ENCODE measurements at regions not wholly inside any gene's neighbourhood (a gene's known extent, or its start where the extent isn't known, plus 50 kb on each side); places are given as distances from the start of the nearest gene placed in this dataset.

DNA sequence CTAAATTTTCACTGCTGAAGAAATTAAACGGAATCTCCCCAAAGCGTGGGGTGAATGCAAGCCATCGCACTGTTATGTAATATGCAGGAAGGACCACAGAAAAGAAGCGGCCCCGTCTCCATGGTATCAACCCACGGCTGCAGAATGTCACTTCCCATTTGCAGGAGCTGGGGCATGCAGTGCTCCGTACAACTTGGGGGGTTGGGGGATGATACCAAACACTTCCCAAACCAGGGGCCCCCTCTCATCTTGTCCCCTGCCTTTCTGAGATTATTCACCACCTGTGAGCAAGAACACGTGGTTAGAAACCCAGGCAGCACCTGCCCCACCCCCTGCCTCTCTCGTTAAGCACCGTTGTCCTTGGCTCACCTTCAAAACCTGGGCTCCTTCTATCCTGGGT is 505.1 kb upstream of the TMEM132C start:
- Mint-ChIP-seq H3K4me1 (no peaks in the 10 kb centered on the region), H3K27me3 (no peaks in the 10 kb centered on the region), H3K9me3 (peaks cover 24% of the 10 kb centered on the region), H3K36me3 (ENCODE audit: low read depth) (no peaks in the 10 kb centered on the region), H3K27ac (no peak overlapping the region), H3K4me3 (no peak overlapping the region)
- ATAC-seq (no peak), DNase-seq (no peak)

DNA sequence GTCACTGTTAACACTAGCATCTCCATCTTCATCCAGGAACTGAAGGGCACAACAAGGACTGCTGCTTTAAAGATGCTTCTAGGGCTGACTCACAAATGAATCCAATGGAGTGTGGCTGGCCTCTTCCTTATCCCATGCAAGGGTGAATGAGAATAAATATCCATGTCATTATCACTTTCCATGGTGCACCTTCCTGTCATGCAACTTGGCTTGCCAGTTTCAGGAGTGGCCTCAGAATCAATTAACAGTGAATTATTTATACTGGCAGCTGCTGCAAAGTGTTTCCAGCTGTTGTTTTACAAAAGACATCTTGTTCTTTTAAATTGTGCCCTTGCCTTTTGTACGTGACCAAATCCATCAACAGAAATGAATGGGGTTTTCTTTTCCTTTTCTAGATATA is 499.3 kb upstream of the TMEM132C start:
- Mint-ChIP-seq H3K9me3 (peaks cover 18% of the 10 kb centered on the region), H3K4me1 (no peaks in the 10 kb centered on the region), H3K36me3 (ENCODE audit: low read depth) (no peaks in the 10 kb centered on the region), H3K27ac (no peak overlapping the region), H3K4me3 (no peak overlapping the region), H3K27me3 (no peaks in the 10 kb centered on the region)
- DNase-seq (no peak), ATAC-seq (no peak)

DNA sequence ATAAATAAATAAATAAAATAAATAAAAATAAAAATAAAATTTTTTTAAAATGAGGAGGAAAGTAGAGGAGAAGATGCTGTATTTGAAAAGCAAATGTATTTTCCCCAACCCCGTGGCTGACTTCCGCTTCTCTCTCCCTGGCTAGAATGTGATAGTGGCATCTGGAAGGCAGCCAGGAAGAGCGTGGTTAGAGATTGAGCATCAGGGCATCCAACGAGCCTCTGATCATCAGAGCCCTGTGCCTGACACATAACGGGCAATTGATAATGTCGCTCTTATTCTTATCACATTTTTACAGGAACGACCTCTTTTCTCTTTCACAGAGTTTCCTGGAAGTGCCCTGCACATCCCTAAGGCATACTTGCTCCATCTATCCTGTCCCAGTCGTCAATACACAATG is 496.9 kb upstream of the TMEM132C start:
- Mint-ChIP-seq H3K27me3 (no peaks in the 10 kb centered on the region), H3K9me3 (peaks cover 12% of the 10 kb centered on the region), H3K4me3 (no peak overlapping the region), H3K36me3 (ENCODE audit: low read depth) (no peaks in the 10 kb centered on the region), H3K4me1 (no peaks in the 10 kb centered on the region), H3K27ac (no peak overlapping the region)
- no peak for ATAC-seq
- no peak for DNase-seq

DNA sequence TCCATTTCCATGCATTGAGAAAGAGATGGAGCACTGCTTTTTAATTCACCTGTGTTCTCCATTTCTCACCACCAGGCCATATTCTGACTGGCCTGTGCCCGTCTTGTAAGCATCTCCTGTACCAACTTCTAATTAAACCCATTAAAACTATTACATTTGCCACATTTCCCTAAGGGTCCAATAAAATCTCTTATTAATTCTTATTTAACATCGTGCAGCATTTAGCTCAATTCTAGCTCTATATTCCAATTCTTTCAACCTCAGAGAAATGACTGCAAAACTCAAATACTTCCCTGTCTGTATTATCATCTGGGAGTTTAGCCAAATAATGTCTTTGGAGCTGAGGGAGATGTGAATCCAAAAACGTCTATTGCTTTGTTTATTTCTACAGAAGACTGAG is 495.4 kb upstream of the TMEM132C start:
- no peak for ATAC-seq
- DNase-seq = no peak
- Mint-ChIP-seq H3K36me3 (ENCODE audit: low read depth) (no peaks in the 10 kb centered on the region), H3K27me3 (no peaks in the 10 kb centered on the region), H3K4me1 (no peaks in the 10 kb centered on the region), H3K9me3 (peaks cover 12% of the 10 kb centered on the region), H3K4me3 (no peak overlapping the region), H3K27ac (no peak overlapping the region)

DNA sequence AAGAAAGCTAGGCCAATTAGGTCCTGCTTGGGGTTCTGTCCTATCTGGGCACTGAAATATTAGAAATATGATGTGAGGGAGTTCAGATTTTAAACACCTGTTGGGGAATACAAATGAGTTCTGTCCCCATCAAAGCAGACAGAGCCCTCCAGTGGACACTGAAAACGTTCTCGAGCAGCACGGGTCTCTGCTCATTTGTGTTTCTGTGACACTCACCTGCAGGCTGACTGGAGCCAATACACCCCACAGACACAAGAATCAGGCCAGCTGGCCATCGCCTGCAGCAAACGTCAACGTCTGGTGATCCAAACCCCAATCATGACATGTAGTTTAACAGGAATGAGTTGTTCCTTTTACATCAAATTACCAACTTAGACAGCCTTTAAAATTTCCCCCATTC is 493.4 kb upstream of the TMEM132C start:
- H3K4me1 Mint-ChIP-seq = no peaks in the 10 kb centered on the region

DNA sequence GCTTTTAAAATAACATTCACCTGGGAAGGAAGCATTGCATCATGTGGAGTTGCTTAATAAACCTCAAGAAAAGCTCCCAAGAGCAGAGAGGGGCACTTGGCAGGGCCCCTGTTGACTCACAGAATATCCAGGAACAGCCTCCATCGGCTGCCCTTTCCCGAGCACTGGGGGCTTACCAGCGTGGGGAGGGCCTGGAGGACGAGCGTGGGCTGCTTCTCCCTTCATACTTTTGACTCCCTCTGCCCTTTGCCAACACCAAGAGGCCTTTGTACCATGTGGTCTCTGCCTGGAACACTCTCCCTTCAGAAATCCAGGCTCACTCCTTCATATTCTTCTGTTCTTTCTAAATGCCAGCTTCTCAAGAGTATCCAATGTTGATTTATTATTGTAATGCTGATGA is 492.1 kb upstream of the TMEM132C start:
- Mint-ChIP-seq H3K36me3 (ENCODE audit: low read depth) (no peaks in the 10 kb centered on the region), H3K4me3 (no peak overlapping the region), H3K4me1 (no peaks in the 10 kb centered on the region), H3K9me3 (peaks cover 18% of the 10 kb centered on the region), H3K27ac (no peak overlapping the region), H3K27me3 (no peaks in the 10 kb centered on the region)
- DNase-seq (no peak), ATAC-seq (no peak)

More for the DNA sequence above, 493.4 kb upstream of the TMEM132C start:
- Mint-ChIP-seq H3K36me3 (ENCODE audit: low read depth) (no peaks in the 10 kb centered on the region), H3K4me3 (no peak overlapping the region), H3K27ac (no peak overlapping the region), H3K27me3 (no peaks in the 10 kb centered on the region), H3K9me3 (peaks cover 12% of the 10 kb centered on the region)
- DNase-seq (no peak), ATAC-seq (no peak)

DNA sequence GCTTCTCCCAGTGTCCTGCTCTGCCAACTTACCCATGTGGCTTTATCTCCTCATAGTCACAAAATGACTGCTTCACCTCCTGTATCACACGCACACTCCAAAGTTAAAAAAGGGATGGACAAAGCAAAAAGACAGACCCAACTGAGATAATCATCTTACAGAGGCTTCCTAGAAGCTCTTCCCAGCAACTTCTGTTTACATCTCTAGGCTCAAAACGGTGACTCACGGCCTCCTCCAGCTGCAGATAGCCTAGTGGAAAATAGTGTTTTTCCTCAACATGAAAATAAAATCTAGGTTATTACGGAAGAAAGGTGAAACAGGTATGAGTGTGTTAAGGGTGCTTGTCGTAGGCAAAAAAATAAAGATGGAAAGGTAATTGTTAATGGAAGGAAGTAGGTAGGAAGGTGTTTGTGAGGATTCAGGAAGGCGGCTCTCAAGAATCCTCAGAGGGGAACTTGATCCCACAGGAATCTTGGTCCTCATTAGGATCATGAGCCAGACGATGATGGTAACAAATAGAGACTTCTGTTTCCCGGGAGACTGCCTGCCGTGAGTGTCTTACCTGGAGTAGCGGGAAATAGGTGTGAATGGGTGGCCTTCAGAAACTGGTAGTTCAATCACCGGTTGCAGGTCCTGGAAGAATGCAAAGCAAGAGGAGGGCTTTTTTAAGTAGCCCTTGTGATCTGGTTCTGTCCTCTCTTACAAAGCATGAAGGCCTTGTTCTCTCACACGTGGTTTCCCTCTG is 487.5 kb upstream of the TMEM132C start:
- H3K4me3 Mint-ChIP-seq = no peak overlapping the region
- no peak for ATAC-seq
- no peaks in the 10 kb centered on the region for H3K27me3 Mint-ChIP-seq
- H3K36me3 Mint-ChIP-seq (ENCODE audit: low read depth) = no peaks in the 10 kb centered on the region
- H3K9me3 Mint-ChIP-seq = peaks cover 16% of the 10 kb centered on the region
- no peak overlapping the region for H3K27ac Mint-ChIP-seq
- no peak for DNase-seq
- H3K4me1 Mint-ChIP-seq = no peaks in the 10 kb centered on the region

DNA sequence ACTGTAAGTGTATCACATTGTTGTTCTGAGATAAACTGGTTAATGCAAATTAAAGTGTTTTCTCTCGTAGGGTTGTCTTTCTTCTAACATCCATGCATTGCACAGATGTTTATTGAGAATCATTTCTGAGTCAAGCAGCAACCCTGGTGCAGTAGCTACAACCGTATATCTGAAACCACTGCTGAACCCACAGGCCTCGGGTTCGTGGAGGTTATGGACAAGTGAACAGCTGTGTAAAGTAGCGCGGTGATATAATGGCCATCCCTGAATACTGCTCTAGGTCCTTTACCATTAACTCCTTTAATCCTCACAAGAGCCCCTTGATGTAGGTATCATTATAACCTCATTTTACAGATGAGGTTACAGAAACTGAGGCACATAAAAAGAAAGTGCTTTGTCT is 486.1 kb upstream of the TMEM132C start:
- Mint-ChIP-seq H3K4me3 (no peak overlapping the region), H3K27ac (no peak overlapping the region), H3K36me3 (ENCODE audit: low read depth) (no peaks in the 10 kb centered on the region), H3K27me3 (no peaks in the 10 kb centered on the region), H3K4me1 (no peaks in the 10 kb centered on the region), H3K9me3 (peaks cover 16% of the 10 kb centered on the region)
- ATAC-seq = no peak
- DNase-seq = no peak

DNA sequence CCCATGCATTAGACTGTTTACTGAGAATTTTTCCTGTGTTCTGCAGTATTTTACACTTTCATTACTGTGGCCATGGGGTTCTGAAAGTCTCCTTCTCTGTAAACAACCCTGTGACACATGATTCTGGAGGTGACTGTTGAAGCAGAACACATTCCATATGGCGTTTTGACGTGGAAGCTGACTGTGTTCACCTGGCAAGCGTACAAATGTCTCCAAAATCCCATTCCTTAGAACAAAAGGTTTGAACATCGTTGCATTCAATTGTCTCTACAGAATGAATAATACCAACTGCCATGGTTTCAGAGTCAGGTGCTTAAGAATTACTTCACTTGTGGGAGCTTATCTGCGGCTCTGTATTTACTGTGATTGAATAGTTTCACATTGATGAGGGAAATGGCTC is 485.6 kb upstream of the TMEM132C start:
- Mint-ChIP-seq H3K27ac (no peak overlapping the region), H3K27me3 (no peaks in the 10 kb centered on the region), H3K36me3 (ENCODE audit: low read depth) (no peaks in the 10 kb centered on the region), H3K4me3 (no peak overlapping the region), H3K4me1 (no peaks in the 10 kb centered on the region), H3K9me3 (peaks cover 16% of the 10 kb centered on the region)
- ATAC-seq (no peak), DNase-seq (no peak)

DNA sequence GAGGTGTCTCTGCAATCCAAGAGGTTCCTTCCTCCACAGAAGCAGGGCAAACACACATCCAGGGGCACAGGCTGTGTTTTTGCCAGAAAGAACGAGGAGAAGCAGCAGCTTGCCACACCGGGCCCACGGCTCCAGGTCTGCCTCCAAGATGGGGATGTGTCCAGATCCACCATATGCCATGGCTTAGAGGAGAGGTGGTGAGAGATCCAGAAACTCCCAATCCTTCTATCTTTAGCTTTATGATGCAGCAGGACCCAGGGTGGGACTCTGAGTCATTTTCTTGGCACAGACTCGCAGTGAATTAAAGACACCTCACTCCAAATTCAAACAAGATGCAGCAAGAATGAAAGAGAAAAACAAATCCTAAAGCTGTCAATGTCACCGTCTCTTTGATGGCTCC is 481.4 kb upstream of the TMEM132C start:
- H3K27me3 Mint-ChIP-seq = no peaks in the 10 kb centered on the region
- no peaks in the 10 kb centered on the region for H3K4me1 Mint-ChIP-seq
- ATAC-seq (no peak), DNase-seq (no peak)
- H3K9me3 Mint-ChIP-seq = peaks cover 15% of the 10 kb centered on the region
- H3K27ac Mint-ChIP-seq = no peak overlapping the region
- no peaks in the 10 kb centered on the region for H3K36me3 Mint-ChIP-seq (ENCODE audit: low read depth)
- no peak overlapping the region for H3K4me3 Mint-ChIP-seq

DNA sequence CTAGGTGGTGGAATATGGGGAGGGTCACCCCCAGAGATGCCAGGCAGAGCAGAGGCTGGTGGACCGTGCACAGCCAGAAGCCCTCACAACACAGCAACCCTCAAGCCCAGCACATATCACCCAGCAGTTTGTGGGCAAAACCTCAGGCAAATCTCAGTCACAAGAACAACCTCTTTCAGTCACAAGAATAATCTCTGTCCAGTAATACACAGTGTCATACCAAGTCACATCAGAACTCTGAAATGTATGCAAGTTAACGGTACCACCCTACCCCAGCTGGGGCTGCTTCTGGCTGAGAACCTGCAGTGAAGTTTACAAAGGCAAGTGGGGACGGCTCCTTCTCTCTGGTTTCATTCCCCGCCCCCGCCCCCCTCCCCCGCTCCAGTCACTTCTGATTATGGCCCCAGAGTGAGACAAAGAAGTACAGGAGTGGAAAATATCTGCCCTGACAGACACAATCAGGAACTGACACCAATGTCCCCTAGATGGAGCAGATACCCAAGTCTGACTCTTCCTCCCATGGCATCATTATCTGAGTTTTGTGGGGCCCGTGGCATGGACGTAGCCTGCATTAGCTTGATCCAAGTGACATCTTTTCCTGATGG is 480.9 kb upstream of the TMEM132C start:
- H3K27ac Mint-ChIP-seq = no peak overlapping the region
- DNase-seq (no peak), ATAC-seq (no peak)
- H3K4me1 Mint-ChIP-seq = no peaks in the 10 kb centered on the region
- no peaks in the 10 kb centered on the region for H3K36me3 Mint-ChIP-seq (ENCODE audit: low read depth)
- H3K4me3 Mint-ChIP-seq = no peak overlapping the region
- H3K9me3 Mint-ChIP-seq = peaks cover 15% of the 10 kb centered on the region
- H3K27me3 Mint-ChIP-seq = no peaks in the 10 kb centered on the region

DNA sequence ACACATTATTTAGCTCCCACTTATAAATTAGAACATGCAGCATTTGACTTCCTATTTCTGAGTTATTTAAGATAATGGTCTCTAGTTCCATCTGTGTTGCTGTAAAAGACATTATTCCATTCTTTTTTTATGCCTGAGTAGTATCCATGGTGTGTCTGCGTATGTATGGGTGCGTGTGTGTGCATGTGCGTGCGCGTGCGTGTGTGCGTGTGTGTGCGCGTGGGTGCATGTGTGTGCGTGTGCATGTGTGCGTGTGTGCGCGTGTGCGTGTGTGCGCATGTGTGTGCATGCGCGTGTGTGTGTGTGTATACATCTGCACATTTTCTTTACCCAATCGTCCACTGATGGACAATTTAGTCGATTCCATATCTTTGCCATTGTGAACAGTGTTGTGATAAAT is 479.4 kb upstream of the TMEM132C start:
- H3K4me1 Mint-ChIP-seq = no peaks in the 10 kb centered on the region
- peaks cover 10% of the 10 kb centered on the region for H3K9me3 Mint-ChIP-seq
- ATAC-seq (no peak), DNase-seq (no peak)
- no peaks in the 10 kb centered on the region for H3K36me3 Mint-ChIP-seq (ENCODE audit: low read depth)
- no peak overlapping the region for H3K4me3 Mint-ChIP-seq
- H3K27me3 Mint-ChIP-seq = no peaks in the 10 kb centered on the region
- no peak overlapping the region for H3K27ac Mint-ChIP-seq

DNA sequence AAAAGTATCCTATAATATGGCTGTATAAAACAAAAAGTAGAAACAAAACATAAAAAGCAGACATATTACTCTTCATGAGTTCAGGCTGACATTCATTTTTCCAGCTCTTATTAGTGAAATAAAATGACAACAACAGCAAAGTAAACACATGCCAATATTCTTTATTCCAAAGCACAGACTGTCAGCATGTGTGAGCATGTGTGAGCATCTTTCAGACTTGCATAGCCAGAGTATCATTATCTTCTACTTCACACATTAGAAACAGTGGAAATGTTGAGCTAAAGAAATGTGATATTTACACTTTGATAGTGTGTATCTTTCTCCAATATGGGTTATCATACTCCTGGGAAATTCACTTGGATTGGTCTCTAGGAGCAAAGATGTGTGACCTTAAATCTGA is 476.6 kb upstream of the TMEM132C start:
- ATAC-seq (no peak), DNase-seq (no peak)
- Mint-ChIP-seq H3K4me1 (no peaks in the 10 kb centered on the region), H3K36me3 (ENCODE audit: low read depth) (no peaks in the 10 kb centered on the region), H3K27me3 (no peaks in the 10 kb centered on the region), H3K9me3 (peaks cover 10% of the 10 kb centered on the region), H3K27ac (no peak overlapping the region), H3K4me3 (no peak overlapping the region)

DNA sequence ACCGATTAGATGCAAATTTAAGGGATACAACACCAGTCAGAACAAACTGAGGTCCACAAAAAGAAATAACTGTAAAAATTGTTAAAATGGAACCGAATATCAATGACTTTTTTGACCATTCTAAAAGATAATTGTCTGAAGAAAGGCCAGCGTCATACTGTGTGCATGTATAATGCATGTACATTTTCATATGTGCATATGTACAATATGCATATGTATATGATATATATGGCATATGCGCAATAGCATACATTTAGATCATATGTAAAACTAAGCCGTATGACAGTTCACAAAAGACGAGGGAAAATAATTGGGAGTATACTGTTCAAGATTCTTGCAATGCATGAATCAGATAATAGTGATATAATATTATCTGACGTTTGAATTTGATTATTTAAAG is 475.8 kb upstream of the TMEM132C start:
- no peaks in the 10 kb centered on the region for H3K27me3 Mint-ChIP-seq
- ATAC-seq = no peak
- no peak for DNase-seq
- no peak overlapping the region for H3K27ac Mint-ChIP-seq
- H3K4me3 Mint-ChIP-seq = no peak overlapping the region
- no peaks in the 10 kb centered on the region for H3K36me3 Mint-ChIP-seq (ENCODE audit: low read depth)
- no peaks in the 10 kb centered on the region for H3K4me1 Mint-ChIP-seq
- H3K9me3 Mint-ChIP-seq = peaks cover 12% of the 10 kb centered on the region

DNA sequence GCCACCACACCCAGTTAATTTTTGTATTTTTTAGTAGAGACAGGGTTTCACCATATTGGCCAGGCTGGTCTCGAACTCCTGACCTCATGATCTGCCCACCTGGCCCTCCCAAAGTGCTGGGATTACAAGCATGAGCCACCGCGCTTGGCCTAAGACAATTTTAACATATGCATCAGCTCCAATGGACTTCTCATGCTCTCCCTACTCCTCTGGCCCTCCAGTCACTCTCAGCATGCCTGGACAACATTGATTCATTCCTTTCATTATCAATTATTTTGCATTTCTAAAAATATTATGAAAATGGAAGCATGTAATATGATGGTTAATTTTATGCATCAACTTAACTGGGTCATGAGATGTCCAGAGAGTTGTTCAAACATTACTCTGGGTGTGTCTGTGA is 469.1 kb upstream of the TMEM132C start:
- H3K4me1 Mint-ChIP-seq = no peaks in the 10 kb centered on the region
- DNase-seq (no peak), ATAC-seq (no peak)
- H3K9me3 Mint-ChIP-seq = peaks cover 11% of the 10 kb centered on the region
- no peak overlapping the region for H3K4me3 Mint-ChIP-seq
- H3K27me3 Mint-ChIP-seq = no peaks in the 10 kb centered on the region
- H3K36me3 Mint-ChIP-seq (ENCODE audit: low read depth) = no peaks in the 10 kb centered on the region
- H3K27ac Mint-ChIP-seq = no peak overlapping the region

DNA sequence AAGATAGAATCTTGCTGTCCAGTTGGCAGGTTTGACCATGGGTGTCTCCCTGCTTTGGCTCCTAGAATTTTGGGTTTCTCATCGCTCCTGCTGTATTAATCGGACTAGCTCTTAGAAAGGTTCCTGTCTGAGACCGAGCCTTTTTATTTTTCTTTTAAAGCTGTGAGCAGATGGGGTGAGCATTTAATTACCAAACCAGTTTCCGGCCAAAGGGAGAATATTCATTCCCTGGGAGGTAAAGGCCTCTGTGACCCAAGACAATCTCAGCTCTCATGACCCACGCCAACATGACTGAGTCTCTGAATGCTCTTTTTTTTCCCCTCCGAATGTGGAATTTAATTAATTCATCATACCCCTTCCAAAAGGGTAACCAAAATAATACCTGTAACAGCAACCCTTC is 464.7 kb upstream of the TMEM132C start:
- peaks cover 4% of the 10 kb centered on the region for H3K9me3 Mint-ChIP-seq
- DNase-seq (no peak), ATAC-seq (no peak)
- H3K27me3 Mint-ChIP-seq = no peaks in the 10 kb centered on the region
- no peak overlapping the region for H3K4me3 Mint-ChIP-seq
- no peak overlapping the region for H3K27ac Mint-ChIP-seq
- H3K4me1 Mint-ChIP-seq = no peaks in the 10 kb centered on the region
- H3K36me3 Mint-ChIP-seq (ENCODE audit: low read depth) = no peaks in the 10 kb centered on the region
